Endodermal cell (in vitro differentiated cells): ENCODE measurements at regions not wholly inside any gene's neighbourhood (a gene's known extent, or its start where the extent isn't known, plus 50 kb on each side); places are given as distances from the start of the nearest gene placed in this dataset.
A peak's percentile ranks its signal among the peaks of the same experiment; 100 is the strongest.

Experiments
- DNase-seq: peaks from one replicate; pipeline ENCODE4 v3.0.0-alpha.2; 2017
- H3K27ac ChIP-seq: 2 replicates; pipeline ENCODE4 v1.5.1; 2013; ENCODE audit warnings: mild to moderate bottlenecking, low read depth, low read length, moderate library complexity
- H3K27me3 ChIP-seq: 2 replicates; pipeline ENCODE4 v1.6.1; 2013; ENCODE audit warnings: mild to moderate bottlenecking, low read length, moderate library complexity; ENCODE audit not compliant: insufficient read depth, control insufficient read depth, poor library complexity, severe bottlenecking
- H3K36me3 ChIP-seq: 2 replicates; pipeline ENCODE4 v1.7.0; 2013; ENCODE audit warnings: mild to moderate bottlenecking, low read length, moderate library complexity; ENCODE audit not compliant: control insufficient read depth, insufficient read depth
- H3K4me1 ChIP-seq: one replicate; pipeline ENCODE4 v1.7.0; 2013; ENCODE audit warnings: low read length; ENCODE audit not compliant: control insufficient read depth, insufficient read depth
- H3K4me3 ChIP-seq: 2 replicates; pipeline ENCODE4 v1.5.1; 2013; ENCODE audit warnings: mild to moderate bottlenecking, low read length, moderate library complexity
- H3K9ac ChIP-seq: 2 replicates; pipeline ENCODE4 v1.6.1; 2013; ENCODE audit warnings: mild to moderate bottlenecking, low read length, moderate library complexity; ENCODE audit not compliant: poor library complexity, severe bottlenecking; ENCODE audit errors: extremely low read depth
- H3K9me3 ChIP-seq: 2 replicates; pipeline ENCODE4 v1.6.1; 2013; ENCODE audit warnings: mild to moderate bottlenecking, low read length, moderate library complexity; ENCODE audit not compliant: control insufficient read depth
- H3K27ac Mint-ChIP-seq: 2 replicates; pipeline ENCODE4 v1.8.0; 2020; ENCODE audit warnings: mixed read lengths
- H3K27me3 Mint-ChIP-seq: 2 replicates; pipeline ENCODE4 v1.8.0; 2021; ENCODE audit warnings: mild to moderate bottlenecking, mixed read lengths; ENCODE audit not compliant: insufficient read depth
- H3K36me3 Mint-ChIP-seq: 2 replicates; pipeline ENCODE4 v1.8.0; 2020; ENCODE audit warnings: low read depth, mixed read lengths
- H3K4me1 Mint-ChIP-seq: 2 replicates; pipeline ENCODE4 v1.8.0; 2020; ENCODE audit warnings: mixed read lengths
- H3K4me3 Mint-ChIP-seq: 2 replicates; pipeline ENCODE4 v1.8.0; 2020; ENCODE audit warnings: mild to moderate bottlenecking, moderate library complexity, mixed read lengths
- H3K9me3 Mint-ChIP-seq: 2 replicates; pipeline ENCODE4 v1.8.0; 2020; ENCODE audit warnings: mild to moderate bottlenecking, mixed read lengths
- CTCF ChIP-seq: fragments of 200-600 bp; sonication (generic); conservative IDR thresholded peaks from 2 replicates; pipeline ENCODE4 v1.5.0; 2021; ENCODE audit warnings: antibody characterized with exemption, mild to moderate bottlenecking
- WGBS, 2 experiments: methylation state at CpG; one replicate each; pipeline versions ENCODE4 v1.1.5 to v1.1.7; 2013; ENCODE audit warnings: missing lambda C conversion rate in 2 of 2, mixed read lengths in 1 of 2; ENCODE audit not compliant: insufficient coverage in 1 of 2, insufficient read length in 1 of 2; 5-methylcytosine and 5-hydroxymethylcytosine counted together

DNA sequence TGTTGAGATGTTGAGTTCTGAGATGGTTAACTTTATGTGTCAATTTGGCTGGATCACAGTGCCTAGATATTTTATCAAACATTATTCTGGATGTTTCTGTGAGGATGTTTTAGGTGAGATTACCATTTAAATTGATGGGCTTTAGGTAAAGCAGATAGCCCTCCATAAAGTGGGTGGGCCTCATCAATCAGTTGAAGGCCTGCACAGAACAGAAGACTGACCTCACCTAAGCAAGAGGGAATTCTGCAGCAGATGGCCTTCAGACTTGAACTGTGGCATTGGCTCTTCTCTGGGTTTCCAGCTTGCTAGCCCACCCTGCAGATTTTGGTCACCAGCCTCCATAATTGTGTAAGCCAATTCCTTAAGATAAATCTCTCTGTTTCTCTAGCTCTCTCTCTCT is 260.4 kb upstream of the VEPH1 start:
- H3K36me3 Mint-ChIP-seq: no peaks in the 10 kb centered on the region
- H3K4me1 Mint-ChIP-seq: peaks cover 2% of the 10 kb centered on the region
- H3K27me3 Mint-ChIP-seq: no peaks in the 10 kb centered on the region
- Histone ChIP-seq H3K36me3 (no peaks in the 10 kb centered on the region), H3K9ac (no peak overlapping the region), H3K27ac (no peak overlapping the region), H3K4me3 (no peak overlapping the region), H3K4me1 (no peaks in the 10 kb centered on the region), H3K9me3 (no peaks in the 10 kb centered on the region), H3K27me3 (no peaks in the 10 kb centered on the region)
- no peaks in the 10 kb centered on the region for H3K9me3 Mint-ChIP-seq
- no peak overlapping the region for H3K4me3 Mint-ChIP-seq
- TF ChIP-seq CTCF: no peak
- DNase-seq: no peak
- H3K27ac Mint-ChIP-seq: no peak overlapping the region

DNA sequence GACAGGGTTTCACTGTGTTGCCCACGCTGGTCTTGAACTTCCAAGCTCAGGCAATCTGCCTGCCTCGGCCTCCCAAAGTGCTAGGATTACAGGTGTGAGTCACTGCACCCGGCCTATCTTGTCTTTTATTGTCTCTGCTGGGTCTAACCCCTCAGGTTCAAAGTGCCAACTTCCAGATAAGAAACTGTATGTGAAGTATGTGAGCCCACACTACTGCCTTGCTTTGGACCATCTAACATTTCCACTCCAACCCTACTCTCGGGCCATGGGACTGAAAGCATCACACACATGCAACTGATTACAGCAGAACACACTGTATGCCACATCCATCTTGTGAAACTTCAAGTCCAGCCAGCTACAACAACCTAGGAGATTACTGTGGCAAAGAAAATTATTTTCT is 256.1 kb upstream of the VEPH1 start:
- no peak overlapping the region for H3K27ac ChIP-seq

GRCh38 chr3:157755233-157755632 is 252.0 kb upstream of the VEPH1 start:
- peak; percentile 66 for TF ChIP-seq CTCF
- Mint-ChIP-seq H3K4me3 (no peak overlapping the region), H3K27me3 (no peaks in the 10 kb centered on the region), H3K27ac (no peak overlapping the region), H3K36me3 (no peaks in the 10 kb centered on the region), H3K4me1 (peaks cover 22% of the 10 kb centered on the region), H3K9me3 (no peaks in the 10 kb centered on the region)
- Histone ChIP-seq H3K36me3 (no peaks in the 10 kb centered on the region), H3K4me3 (no peak overlapping the region), H3K4me1 (peaks cover 6% of the 10 kb centered on the region), H3K27ac (peak overlapping the region; percentile 98), H3K9ac (no peak overlapping the region), H3K27me3 (no peaks in the 10 kb centered on the region), H3K9me3 (no peaks in the 10 kb centered on the region)
- peak; percentile 48 for DNase-seq
- 72 to 77% methylated on average over 5 of the region's 5 CpGs for WGBS, 2 experiments

More for the DNA sequence above, 256.1 kb upstream of the VEPH1 start:
- Histone ChIP-seq H3K36me3 (no peaks in the 10 kb centered on the region), H3K4me1 (peaks cover 6% of the 10 kb centered on the region), H3K9ac (no peak overlapping the region), H3K4me3 (no peak overlapping the region), H3K27me3 (no peaks in the 10 kb centered on the region), H3K9me3 (no peaks in the 10 kb centered on the region)
- no peak for TF ChIP-seq CTCF
- no peaks in the 10 kb centered on the region for H3K36me3 Mint-ChIP-seq
- H3K27ac Mint-ChIP-seq: no peak overlapping the region
- H3K4me1 Mint-ChIP-seq: peaks cover 14% of the 10 kb centered on the region
- DNase-seq: no peak
- WGBS, 2 experiments: 90 to 95% methylated on average over 4 of the region's 4 CpGs
- no peaks in the 10 kb centered on the region for H3K9me3 Mint-ChIP-seq
- no peaks in the 10 kb centered on the region for H3K27me3 Mint-ChIP-seq
- H3K4me3 Mint-ChIP-seq: no peak overlapping the region
